ENCODE measurements at regions not wholly inside any gene's neighbourhood (a gene's known extent, or its start where the extent isn't known, plus 50 kb on each side); places are given as distances from the start of the nearest gene placed in this dataset.

DNA sequence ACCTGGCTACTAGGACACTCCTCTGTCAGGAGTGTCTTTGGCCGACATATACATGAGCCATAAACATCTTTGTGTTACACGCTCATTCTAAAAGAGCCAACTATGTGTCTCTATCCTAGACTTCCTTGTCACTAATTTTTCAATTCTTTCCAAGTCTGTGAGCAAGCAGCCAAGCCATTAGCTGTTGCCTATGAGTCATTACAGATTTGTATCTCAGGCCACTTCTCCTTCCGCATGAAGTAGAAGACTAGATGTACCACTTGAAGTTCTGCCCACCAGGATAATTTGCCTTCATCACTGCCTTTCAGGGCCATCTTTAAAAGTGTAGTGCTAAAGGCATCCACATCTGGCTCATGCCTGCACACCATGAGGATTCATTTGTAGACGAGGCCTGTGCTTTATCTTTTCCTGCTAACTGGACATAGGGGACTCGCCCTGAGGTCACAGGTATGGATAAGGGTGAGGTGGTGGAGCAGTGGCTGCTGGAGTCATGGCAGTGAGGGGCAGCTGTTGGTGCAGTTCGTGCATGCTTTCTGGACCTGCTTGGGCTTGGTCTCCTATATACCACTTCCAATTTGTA is 126.1 kb upstream of the KL start:
- TF ChIP-seq, protein P1, sequence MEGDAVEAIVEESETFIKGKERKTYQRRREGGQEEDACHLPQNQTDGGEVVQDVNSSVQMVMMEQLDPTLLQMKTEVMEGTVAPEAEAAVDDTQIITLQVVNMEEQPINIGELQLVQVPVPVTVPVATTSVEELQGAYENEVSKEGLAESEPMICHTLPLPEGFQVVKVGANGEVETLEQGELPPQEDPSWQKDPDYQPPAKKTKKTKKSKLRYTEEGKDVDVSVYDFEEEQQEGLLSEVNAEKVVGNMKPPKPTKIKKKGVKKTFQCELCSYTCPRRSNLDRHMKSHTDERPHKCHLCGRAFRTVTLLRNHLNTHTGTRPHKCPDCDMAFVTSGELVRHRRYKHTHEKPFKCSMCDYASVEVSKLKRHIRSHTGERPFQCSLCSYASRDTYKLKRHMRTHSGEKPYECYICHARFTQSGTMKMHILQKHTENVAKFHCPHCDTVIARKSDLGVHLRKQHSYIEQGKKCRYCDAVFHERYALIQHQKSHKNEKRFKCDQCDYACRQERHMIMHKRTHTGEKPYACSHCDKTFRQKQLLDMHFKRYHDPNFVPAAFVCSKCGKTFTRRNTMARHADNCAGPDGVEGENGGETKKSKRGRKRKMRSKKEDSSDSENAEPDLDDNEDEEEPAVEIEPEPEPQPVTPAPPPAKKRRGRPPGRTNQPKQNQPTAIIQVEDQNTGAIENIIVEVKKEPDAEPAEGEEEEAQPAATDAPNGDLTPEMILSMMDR (IDR thresholded peaks at IDR 0.05) = no peak

DNA sequence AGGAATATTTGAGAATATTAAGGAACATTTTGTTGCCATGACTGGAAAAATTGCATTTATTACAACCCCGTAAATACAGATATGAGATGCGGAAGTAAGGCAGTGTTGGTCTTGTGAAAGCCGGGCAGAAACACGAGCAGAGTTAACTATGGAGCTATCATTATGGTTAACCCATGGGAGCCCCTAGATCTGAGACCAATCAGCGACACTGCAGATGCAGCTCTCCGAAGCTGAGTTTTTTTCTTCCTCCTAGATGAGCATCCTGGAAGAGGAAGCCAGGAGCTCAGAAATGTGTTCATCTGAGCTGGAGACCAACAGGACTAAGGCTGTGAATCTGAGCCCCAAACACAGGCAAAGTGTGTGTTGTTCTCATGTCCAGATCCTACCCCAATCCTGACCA is 123.0 kb upstream of the KL start:
- TF ChIP-seq, protein P1 (IDR thresholded peaks at IDR 0.05) = no peak

DNA sequence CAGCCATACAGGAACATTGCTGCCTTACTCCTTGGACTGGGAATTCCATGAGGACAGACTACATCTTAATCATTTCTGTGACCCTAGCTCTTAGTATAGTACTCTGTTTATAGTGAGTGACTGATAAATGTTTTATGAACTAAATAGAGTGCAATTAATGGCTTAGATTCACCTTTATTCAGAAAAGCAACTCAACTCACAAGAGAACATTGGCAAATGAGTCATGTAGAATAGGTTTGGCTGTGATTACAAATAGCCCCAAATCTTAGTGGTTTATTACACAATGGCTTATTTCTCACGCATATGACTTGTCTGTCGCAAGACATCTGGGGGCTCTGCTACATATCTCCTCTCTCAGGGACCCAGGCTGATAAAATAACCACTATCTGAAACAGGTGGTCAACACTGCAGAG is 121.6 kb upstream of the KL start:
- TF ChIP-seq, protein P1 (IDR thresholded peaks at IDR 0.05) = no peak

DNA sequence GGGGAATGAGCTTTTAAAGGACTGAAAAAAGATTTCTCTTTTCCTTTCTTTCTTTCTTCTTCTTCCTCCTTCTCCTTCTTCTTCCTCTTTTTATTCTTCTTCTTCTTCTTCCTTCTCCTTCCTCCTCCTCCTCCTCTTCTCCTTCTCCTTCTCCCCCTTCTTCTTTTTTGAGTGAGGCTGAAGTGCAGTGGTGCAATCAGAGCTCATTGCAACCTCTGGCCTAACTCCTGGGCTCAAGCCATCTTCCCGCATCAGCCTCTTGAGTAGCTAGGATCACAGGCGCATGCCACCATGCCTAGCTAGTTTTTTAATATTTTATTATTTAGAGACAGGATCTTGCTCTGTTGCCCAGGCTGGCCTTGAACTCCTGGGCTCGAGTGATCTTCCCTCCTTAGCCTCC is 120.9 kb upstream of the KL start:
- TF ChIP-seq, protein P1 (IDR thresholded peaks at IDR 0.05) = no peak

DNA sequence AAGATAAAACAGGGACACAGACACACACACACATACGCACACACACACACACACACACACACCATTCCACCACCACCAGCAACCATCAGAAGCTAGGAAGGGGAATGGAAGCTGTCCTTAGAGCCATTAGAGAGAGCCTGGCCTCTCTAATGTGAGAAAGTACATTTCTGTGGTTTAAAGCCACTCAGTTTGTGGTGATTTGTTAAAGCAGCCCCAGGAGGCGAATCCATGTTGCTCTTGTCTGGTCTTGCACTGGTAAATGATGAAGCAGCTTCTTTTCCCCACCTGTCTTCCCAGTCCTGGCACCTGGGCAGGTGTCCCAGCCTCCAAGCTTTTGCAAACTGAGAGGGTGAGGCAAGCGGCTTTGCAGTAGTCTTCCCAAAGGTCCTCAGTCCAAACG is 118.9 kb upstream of the KL start:
- TF ChIP-seq, protein P1 (IDR thresholded peaks at IDR 0.05) = no peak

DNA sequence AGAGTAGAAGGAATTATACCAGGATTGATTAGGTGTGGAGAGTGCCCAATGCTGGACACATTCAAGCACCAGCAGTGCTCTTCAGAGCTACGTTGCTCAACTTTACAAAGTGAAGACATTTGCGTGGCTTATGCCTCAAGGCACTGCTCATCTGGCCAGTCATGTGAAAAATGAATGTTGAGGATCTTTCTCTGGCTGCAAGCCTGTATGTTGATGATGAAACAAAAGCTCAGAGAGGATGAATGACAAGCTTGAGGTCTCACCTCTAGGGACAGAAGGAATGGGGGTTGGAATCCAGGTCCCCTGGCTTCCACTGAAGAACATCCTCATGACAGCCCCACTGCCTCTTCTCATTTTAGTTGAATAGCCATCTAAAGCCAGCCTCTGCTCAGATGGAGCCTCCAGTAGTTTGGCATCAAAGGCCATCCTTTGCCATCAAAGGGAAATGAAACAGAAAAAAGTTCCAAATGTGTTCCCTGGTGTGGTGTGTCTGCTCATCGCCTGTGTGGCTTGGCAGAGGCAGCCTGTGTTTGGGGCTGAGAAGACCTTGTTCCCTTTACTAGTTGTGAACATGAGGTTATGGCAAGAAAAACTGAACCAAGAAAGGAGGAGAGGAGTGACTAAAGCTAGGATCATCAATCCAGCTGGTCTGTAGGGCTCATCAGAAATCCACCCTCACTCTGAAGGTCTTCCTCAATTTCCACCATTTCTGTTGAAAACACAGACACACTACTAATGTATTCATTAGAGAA is 114.0 kb upstream of the KL start:
- TF ChIP-seq, protein P1 (IDR thresholded peaks at IDR 0.05) = no peak

DNA sequence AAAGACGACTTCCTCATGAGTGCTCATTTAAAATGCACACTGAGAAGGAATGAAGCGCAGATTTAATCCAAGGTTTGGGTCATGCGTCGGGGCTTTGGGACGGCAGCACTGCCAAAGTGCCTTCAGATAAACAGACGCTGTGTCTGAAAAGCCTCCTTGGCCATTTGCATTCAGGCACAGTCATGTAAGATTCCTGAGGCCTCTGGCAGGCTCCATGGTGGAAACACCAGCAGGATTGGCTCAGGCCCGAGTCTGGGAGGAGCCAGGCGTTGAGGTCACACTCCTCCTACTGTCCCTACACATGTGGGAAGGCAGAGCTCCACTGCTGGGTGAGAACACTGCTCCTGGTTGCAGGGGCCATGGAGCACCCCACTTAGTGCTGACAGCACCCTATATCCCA is 113.3 kb upstream of the KL start:
- TF ChIP-seq, protein P1 (IDR thresholded peaks at IDR 0.05) = no peak
